Neural progenitor cell (in vitro differentiated cells): ENCODE measurements at regions not wholly inside any gene's neighbourhood (a gene's known extent, or its start where the extent isn't known, plus 50 kb on each side); places are given as distances from the start of the nearest gene placed in this dataset.

ENCODE experiments used
- DNase-seq: peaks from one replicate; pipeline ENCODE4 v3.0.0-alpha.2; 2016; ENCODE audit warnings: low spot score
- H2AFZ ChIP-seq: fragments of 200-600 bp; sonication (generic); replicated peaks from 2 replicates; pipeline ENCODE4 v1.6.1; 2016; ENCODE audit warnings: antibody characterized with exemption
- H3F3A ChIP-seq: fragments of 200-600 bp; sonication (generic); 2 replicates; pipeline ENCODE4 v1.6.1; 2016; ENCODE audit warnings: antibody characterized with exemption, low read depth
- H3K27ac ChIP-seq: fragments of 200-600 bp; sonication (generic); 2 replicates; pipeline ENCODE4 v1.5.1; 2016; ENCODE audit warnings: mild to moderate bottlenecking
- H3K27me3 ChIP-seq: fragments of 200-600 bp; sonication (generic); 2 replicates; pipeline ENCODE4 v1.6.1; 2016; ENCODE audit warnings: mild to moderate bottlenecking, moderate library complexity
- H3K36me3 ChIP-seq: fragments of 200-600 bp; sonication (generic); 2 replicates; pipeline ENCODE4 v1.5.1; 2016
- H3K4me1 ChIP-seq: fragments of 200-600 bp; sonication (generic); 2 replicates; pipeline ENCODE4 v1.6.1; 2016; ENCODE audit warnings: mixed run types
- H3K4me2 ChIP-seq: fragments of 200-600 bp; sonication (generic); 2 replicates; pipeline ENCODE4 v1.6.1; 2016
- H3K4me3 ChIP-seq: fragments of 200-600 bp; sonication (generic); 2 replicates; pipeline ENCODE4 v1.5.1; 2016
- H3K79me2 ChIP-seq: fragments of 200-600 bp; sonication (generic); 2 replicates; pipeline ENCODE4 v1.6.1; 2016; ENCODE audit warnings: low read depth
- H3K9ac ChIP-seq: fragments of 200-600 bp; sonication (generic); 2 replicates; pipeline ENCODE4 v1.6.1; 2016
- H3K9me3 ChIP-seq: fragments of 200-600 bp; sonication (generic); 2 replicates; pipeline ENCODE4 v1.5.1; 2016; ENCODE audit warnings: low read depth
- H4K20me1 ChIP-seq: fragments of 200-600 bp; sonication (generic); 2 replicates; pipeline ENCODE4 v1.6.1; 2016; ENCODE audit warnings: low read depth
- H3K27ac Mint-ChIP-seq: 3 replicates; pipeline ENCODE4 v1.8.0; 2021; ENCODE audit warnings: mixed read lengths
- H3K27me3 Mint-ChIP-seq: 2 replicates; pipeline ENCODE4 v1.8.0; 2022; ENCODE audit warnings: low read depth, mild to moderate bottlenecking, inconsistent platforms, moderate library complexity, mixed read lengths; ENCODE audit not compliant: insufficient read depth
- H3K36me3 Mint-ChIP-seq: 3 replicates; pipeline ENCODE4 v1.8.0; 2021; ENCODE audit warnings: mixed read lengths
- H3K4me1 Mint-ChIP-seq: 3 replicates; pipeline ENCODE4 v1.8.0; 2021; ENCODE audit warnings: mixed read lengths
- H3K4me3 Mint-ChIP-seq: 3 replicates; pipeline ENCODE4 v1.8.0; 2021; ENCODE audit warnings: mild to moderate bottlenecking, moderate library complexity, mixed read lengths
- H3K9me3 Mint-ChIP-seq: 3 replicates; pipeline ENCODE4 v1.8.0; 2020; ENCODE audit warnings: mixed read lengths
- EZH2 ChIP-seq: fragments of 200-600 bp; sonication (generic); IDR thresholded peaks from 2 replicates; pipeline ENCODE4 v1.6.1; 2017; ENCODE audit warnings: antibody characterized with exemption, mild to moderate bottlenecking, moderate library complexity
- EZH2phosphoT487 ChIP-seq: fragments of 200-600 bp; sonication (generic); IDR thresholded peaks from 2 replicates; pipeline ENCODE4 v1.6.1; 2017; ENCODE audit warnings: antibody characterized with exemption
- TF ChIP-seq, protein P1 (sequence below): fragments of 200-600 bp; sonication (generic); IDR thresholded peaks from 2 replicates; pipeline ENCODE4 v1.5.1; 2017; ENCODE audit warnings: antibody characterized with exemption, mild to moderate bottlenecking

DNA sequence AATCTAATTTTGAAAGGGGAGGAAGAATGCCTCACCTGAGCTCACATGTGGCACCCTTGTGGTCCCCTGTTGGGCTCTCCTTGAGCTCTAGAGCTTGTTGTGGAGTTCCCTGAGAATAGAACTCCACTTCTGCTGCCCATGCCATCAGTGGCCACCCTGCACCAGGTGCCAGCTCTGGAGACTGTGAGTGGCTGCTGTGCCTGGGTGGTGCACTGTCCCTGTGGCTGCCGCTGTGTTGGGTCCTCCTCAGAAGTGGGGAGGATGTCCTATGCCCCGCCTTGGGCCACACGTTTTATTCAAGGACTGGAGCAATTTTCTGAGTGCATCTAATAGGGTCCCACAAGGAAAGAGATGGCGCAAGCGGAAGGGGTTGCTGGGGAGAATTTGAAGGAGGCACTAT is 67.9 kb upstream of the MAP3K7 start:
- H3K9me3 Mint-ChIP-seq: peaks cover 2% of the 10 kb centered on the region
- peak overlapping the region; percentile 19 for H2AFZ ChIP-seq
- H3K79me2 ChIP-seq: no peaks in the 10 kb centered on the region
- H3K4me2 ChIP-seq: no peak overlapping the region
- H3K27me3 ChIP-seq: no peaks in the 10 kb centered on the region
- DNase-seq: no peak
- no peak for TF ChIP-seq EZH2phosphoT487
- TF ChIP-seq EZH2: no peak
- TF ChIP-seq, protein P1, sequence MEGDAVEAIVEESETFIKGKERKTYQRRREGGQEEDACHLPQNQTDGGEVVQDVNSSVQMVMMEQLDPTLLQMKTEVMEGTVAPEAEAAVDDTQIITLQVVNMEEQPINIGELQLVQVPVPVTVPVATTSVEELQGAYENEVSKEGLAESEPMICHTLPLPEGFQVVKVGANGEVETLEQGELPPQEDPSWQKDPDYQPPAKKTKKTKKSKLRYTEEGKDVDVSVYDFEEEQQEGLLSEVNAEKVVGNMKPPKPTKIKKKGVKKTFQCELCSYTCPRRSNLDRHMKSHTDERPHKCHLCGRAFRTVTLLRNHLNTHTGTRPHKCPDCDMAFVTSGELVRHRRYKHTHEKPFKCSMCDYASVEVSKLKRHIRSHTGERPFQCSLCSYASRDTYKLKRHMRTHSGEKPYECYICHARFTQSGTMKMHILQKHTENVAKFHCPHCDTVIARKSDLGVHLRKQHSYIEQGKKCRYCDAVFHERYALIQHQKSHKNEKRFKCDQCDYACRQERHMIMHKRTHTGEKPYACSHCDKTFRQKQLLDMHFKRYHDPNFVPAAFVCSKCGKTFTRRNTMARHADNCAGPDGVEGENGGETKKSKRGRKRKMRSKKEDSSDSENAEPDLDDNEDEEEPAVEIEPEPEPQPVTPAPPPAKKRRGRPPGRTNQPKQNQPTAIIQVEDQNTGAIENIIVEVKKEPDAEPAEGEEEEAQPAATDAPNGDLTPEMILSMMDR: no peak
- H3K36me3 ChIP-seq: no peaks in the 10 kb centered on the region
- no peak overlapping the region for H3K4me3 ChIP-seq
- no peak overlapping the region for H3K27ac Mint-ChIP-seq
- peaks cover 6% of the 10 kb centered on the region for H3K27me3 Mint-ChIP-seq
- H3F3A ChIP-seq: no peaks in the 10 kb centered on the region
- H3K9ac ChIP-seq: no peak overlapping the region
- H3K27ac ChIP-seq: no peak overlapping the region
- no peaks in the 10 kb centered on the region for H3K36me3 Mint-ChIP-seq
- H4K20me1 ChIP-seq: no peaks in the 10 kb centered on the region
- H3K4me1 Mint-ChIP-seq: peaks cover 10% of the 10 kb centered on the region
- no peak overlapping the region for H3K4me3 Mint-ChIP-seq
- H3K4me1 ChIP-seq: no peaks in the 10 kb centered on the region
- H3K9me3 ChIP-seq: no peaks in the 10 kb centered on the region

DNA sequence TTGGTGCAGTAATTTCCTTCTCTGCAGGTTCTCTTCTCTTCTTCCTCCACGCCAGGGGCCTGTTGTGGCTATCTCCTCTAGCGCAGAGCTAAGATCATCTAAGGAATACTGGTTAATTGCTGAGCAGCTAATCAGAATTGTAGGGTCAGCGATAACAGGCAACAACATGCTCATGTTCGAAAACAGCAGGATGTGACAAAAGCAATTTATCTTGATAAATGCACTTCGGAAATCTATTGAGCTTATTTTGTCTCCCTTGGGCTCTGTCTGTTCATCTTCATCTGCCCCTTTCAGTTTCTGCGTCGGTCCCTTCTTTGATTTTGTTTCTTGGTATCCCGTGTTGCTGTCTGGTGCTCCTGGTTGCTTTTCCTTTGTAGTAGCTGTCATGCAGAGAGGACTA is 67.3 kb upstream of the MAP3K7 start:
- Histone ChIP-seq H3K9me3 (no peaks in the 10 kb centered on the region), H3K27me3 (no peaks in the 10 kb centered on the region), H3K27ac (no peak overlapping the region), H3K9ac (no peak overlapping the region), H3K79me2 (no peaks in the 10 kb centered on the region), H2AFZ (peak overlapping the region; percentile 19), H3K4me1 (no peaks in the 10 kb centered on the region), H3K36me3 (no peaks in the 10 kb centered on the region), H3K4me2 (no peak overlapping the region), H3K4me3 (no peak overlapping the region), H3F3A (no peaks in the 10 kb centered on the region), H4K20me1 (no peaks in the 10 kb centered on the region)
- no peak for DNase-seq
- Mint-ChIP-seq H3K27ac (no peak overlapping the region), H3K27me3 (peaks cover 6% of the 10 kb centered on the region), H3K4me1 (peaks cover 10% of the 10 kb centered on the region), H3K36me3 (no peaks in the 10 kb centered on the region), H3K9me3 (peaks cover 2% of the 10 kb centered on the region), H3K4me3 (no peak overlapping the region)
- no peak for TF ChIP-seq EZH2phosphoT487
- TF ChIP-seq, protein P1: no peak

DNA sequence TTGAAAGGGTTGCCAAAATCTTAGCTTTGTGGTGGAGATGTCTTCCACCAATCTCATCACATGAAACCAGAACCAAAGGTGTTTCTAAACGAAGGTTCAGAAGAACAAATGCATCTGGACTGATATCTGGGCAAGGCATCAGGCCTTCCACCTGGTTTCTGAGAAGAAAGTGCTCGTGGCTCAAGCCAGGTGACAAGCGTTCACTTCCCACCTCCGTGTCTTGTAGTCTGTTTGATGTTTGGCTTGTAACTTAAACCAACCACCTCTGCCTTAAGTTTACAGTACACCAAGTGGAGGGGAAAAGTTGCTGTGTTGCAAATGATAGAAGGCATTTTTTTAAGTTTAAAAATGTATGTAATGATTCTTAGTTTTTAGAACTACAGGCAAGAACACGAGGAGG is 66.9 kb upstream of the MAP3K7 start:
- peak overlapping the region; percentile 19 for H2AFZ ChIP-seq
- no peak overlapping the region for H3K9ac ChIP-seq
- no peaks in the 10 kb centered on the region for H4K20me1 ChIP-seq
- H3K4me3 ChIP-seq: no peak overlapping the region
- no peak overlapping the region for H3K27ac Mint-ChIP-seq
- no peak for DNase-seq
- no peaks in the 10 kb centered on the region for H3K9me3 ChIP-seq
- no peaks in the 10 kb centered on the region for H3K36me3 Mint-ChIP-seq
- TF ChIP-seq EZH2phosphoT487 (no peak), EZH2 (no peak)
- TF ChIP-seq, protein P1: no peak
- H3K27ac ChIP-seq: no peak overlapping the region
- H3K36me3 ChIP-seq: no peaks in the 10 kb centered on the region
- no peaks in the 10 kb centered on the region for H3K79me2 ChIP-seq
- H3K27me3 ChIP-seq: no peaks in the 10 kb centered on the region
- H3K4me1 Mint-ChIP-seq: peaks cover 10% of the 10 kb centered on the region
- H3K4me2 ChIP-seq: no peak overlapping the region
- peaks cover 2% of the 10 kb centered on the region for H3K9me3 Mint-ChIP-seq
- H3K27me3 Mint-ChIP-seq: peaks cover 6% of the 10 kb centered on the region
- no peaks in the 10 kb centered on the region for H3K4me1 ChIP-seq
- no peak overlapping the region for H3K4me3 Mint-ChIP-seq
- H3F3A ChIP-seq: no peaks in the 10 kb centered on the region
